NCI-H226 (cell line): ENCODE measurements at regions not wholly inside any gene's neighbourhood (a gene's known extent, or its start where the extent isn't known, plus 50 kb on each side); places are given as distances from the start of the nearest gene placed in this dataset.

Source experiments
- DNase-seq: peaks from one replicate; pipeline ENCODE4 v3.0.0-alpha.2; 2015

DNA sequence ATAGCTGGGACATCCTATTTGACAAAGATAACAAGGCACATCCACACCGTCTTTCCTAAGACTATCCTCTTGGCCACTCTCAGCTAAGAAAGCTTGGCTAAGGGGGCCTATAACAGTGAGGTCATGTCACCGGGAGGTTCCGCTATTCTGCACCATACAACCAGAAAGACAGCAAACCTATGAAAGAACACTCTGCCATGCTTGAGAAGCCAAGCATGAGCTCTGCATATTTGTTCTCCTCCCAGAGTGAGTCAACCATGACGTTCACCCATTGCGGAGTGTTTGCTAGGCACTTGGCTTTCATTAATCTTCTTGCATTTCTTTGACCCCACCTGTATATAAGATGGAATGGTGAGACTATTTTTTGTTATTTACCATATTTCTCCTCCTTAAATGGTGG is 141.2 kb downstream of the GMNC start:
- no peak for DNase-seq

GRCh38 chr3:190718671-190719070 is 143.8 kb downstream of the GMNC start:
- DNase-seq = peak; percentile 28

GRCh38 chr3:190718097-190718496 is 144.4 kb downstream of the GMNC start:
- peak; percentile 12 for DNase-seq

DNA sequence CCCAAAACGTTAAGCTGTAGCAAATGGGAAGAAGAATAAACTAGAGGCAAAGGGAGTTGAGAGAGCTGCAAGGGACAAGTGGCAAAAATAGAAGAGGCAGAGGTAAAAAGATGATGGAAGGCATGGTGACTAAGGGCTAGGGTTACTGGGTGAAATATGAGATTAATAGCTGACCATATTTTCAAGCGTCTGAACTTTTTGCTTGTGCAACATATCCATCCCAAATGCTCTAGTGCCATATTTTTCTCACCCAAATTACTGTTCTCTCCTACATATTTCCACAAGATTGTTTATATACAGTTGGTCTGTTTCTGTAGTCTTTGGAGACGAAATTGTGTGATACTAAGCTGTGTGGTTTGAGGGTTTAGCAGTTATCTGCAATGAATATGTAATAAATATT is 145.5 kb downstream of the GMNC start:
- no peak for DNase-seq

DNA sequence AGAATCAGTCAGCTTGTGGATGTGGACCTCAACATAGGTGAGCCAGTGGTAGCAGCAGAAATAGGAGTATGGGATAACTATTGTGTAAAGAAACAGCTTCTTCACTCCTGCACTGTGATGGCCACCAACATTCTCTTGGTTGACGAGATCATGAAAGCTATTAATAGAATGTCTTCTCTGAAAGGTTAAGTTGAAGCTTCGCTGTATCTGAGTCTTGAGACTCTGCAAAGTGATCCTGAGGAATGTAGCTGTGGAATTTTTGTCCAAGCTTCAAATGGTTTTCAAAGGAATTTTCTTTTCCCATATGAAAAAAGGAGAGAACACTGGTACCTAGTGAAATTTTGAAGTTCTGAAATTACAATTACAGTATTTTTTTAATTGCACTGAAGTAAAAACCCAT is 146.3 kb downstream of the GMNC start:
- no peak for DNase-seq

GRCh38 chr3:190710723-190711122 is 151.8 kb downstream of the GMNC start:
- DNase-seq = no peak

GRCh38 chr3:190709351-190709773 is 153.1 kb downstream of the GMNC start:
- peak; percentile 5 for DNase-seq
